ENCODE measurements at regions not wholly inside any gene's neighbourhood (a gene's known extent, or its start where the extent isn't known, plus 50 kb on each side); places are given as distances from the start of the nearest gene placed in this dataset.
"Not testable (repeated sequence)": the region's sequence is repeated elsewhere in the genome, so short reads cannot be mapped to it uniquely, and the experiment has no call there.

- Histone ChIP-seq H3K36me3 (ENCODE audit: control insufficient read depth, insufficient read depth, low read length) (no peaks in the 10 kb centered on the region), H3K27me3 (ENCODE audit: control insufficient read depth, insufficient read depth, low read length) (no peaks in the 10 kb centered on the region), H3K4me3 (ENCODE audit: low read depth, low read length) (no peak overlapping the region)
- DNase-seq (ENCODE audit: low read depth): peak; percentile 58
- no peak for FAIRE-seq
- TF ChIP-seq, protein P1, sequence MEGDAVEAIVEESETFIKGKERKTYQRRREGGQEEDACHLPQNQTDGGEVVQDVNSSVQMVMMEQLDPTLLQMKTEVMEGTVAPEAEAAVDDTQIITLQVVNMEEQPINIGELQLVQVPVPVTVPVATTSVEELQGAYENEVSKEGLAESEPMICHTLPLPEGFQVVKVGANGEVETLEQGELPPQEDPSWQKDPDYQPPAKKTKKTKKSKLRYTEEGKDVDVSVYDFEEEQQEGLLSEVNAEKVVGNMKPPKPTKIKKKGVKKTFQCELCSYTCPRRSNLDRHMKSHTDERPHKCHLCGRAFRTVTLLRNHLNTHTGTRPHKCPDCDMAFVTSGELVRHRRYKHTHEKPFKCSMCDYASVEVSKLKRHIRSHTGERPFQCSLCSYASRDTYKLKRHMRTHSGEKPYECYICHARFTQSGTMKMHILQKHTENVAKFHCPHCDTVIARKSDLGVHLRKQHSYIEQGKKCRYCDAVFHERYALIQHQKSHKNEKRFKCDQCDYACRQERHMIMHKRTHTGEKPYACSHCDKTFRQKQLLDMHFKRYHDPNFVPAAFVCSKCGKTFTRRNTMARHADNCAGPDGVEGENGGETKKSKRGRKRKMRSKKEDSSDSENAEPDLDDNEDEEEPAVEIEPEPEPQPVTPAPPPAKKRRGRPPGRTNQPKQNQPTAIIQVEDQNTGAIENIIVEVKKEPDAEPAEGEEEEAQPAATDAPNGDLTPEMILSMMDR (IDR thresholded peaks at IDR 0.05; ENCODE audit: insufficient read depth, low read length, severe bottlenecking): no peak
These were observed 100.7 kb downstream of the SLC16A1 start for GRCh38 chr1:112855152-112855828.

GRCh38 chr1:112854368-112854984 is 101.5 kb downstream of the SLC16A1 start:
- FAIRE-seq; DNase-seq (ENCODE audit: low read depth); H3K36me3 ChIP-seq (ENCODE audit: control insufficient read depth, insufficient read depth, low read length); H3K27me3 ChIP-seq (ENCODE audit: control insufficient read depth, insufficient read depth, low read length): not testable (repeated sequence)
- H3K4me3 ChIP-seq (ENCODE audit: low read depth, low read length): peak overlapping the region; percentile 16

DNA sequence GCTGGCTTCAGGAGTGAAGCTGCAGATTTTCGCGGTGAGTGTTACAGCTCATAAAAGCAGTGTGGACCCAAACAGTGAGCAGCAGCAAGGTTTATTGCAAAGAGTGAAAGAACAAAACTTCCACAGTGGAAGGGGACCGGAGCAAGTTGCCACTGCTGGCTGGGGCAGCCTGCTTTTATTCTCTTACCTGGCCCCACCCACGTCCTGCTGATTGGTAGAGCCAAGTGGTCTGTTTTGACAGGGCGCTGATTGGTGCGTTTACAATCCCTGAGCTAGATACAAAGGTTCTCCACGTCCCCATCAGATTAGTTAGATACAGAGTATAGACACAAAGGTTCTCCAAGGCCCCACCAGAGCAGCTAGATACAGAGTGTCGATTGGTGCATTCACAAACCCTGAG is 102.1 kb downstream of the SLC16A1 start:
- not testable (repeated sequence) for H3K27me3 ChIP-seq (ENCODE audit: control insufficient read depth, insufficient read depth, low read length); H3K36me3 ChIP-seq (ENCODE audit: control insufficient read depth, insufficient read depth, low read length); H3K4me3 ChIP-seq (ENCODE audit: low read depth, low read length); DNase-seq (ENCODE audit: low read depth); FAIRE-seq

DNA sequence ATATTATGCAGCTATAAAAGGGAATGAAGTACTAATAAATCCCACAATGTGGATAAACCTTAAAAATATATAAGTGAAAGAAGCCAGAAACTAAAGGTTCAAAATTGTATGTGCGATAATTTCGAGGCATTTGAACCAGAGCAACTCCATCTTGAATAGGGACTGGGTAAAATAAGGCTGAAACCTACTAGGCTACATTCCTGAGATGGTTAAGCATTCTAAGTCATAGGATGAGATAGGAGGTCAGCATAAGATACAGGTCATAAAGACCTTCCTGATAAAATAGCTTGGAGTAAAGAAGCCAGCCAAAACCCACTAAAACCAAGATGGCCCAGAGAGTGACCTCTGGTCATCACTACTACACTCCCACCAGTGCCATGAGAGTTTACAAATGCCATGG is 103.1 kb downstream of the SLC16A1 start:
- no peak for FAIRE-seq
- Histone ChIP-seq H3K36me3 (ENCODE audit: control insufficient read depth, insufficient read depth, low read length) (no peaks in the 10 kb centered on the region), H3K4me3 (ENCODE audit: low read depth, low read length) (no peak overlapping the region), H3K27me3 (ENCODE audit: control insufficient read depth, insufficient read depth, low read length) (no peaks in the 10 kb centered on the region)
- no peak for DNase-seq (ENCODE audit: low read depth)
- TF ChIP-seq, protein P1 (IDR thresholded peaks at IDR 0.05; ENCODE audit: insufficient read depth, low read length, severe bottlenecking): no peak

DNA sequence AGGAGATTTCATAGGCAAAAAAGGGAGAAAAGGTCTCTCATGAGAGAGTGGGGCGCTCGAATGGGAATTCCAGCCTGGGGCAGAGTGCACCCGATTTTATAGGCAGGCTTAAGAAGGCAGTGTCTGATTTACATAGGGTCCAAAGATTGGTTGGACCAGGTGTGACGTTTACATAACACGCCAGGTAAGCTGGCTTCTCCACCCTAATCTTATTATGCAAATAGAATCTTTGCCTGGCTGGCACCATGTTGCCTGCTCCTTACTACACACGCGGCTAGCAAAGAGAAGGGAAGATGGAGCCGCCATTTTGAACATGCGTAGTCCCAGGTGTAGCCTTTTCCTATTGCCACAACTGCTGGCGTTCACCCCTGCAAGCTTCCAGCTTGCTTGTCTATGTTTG is 103.7 kb downstream of the SLC16A1 start:
- DNase-seq (ENCODE audit: low read depth) (no peak), FAIRE-seq (no peak)
- Histone ChIP-seq H3K36me3 (ENCODE audit: control insufficient read depth, insufficient read depth, low read length) (no peaks in the 10 kb centered on the region), H3K27me3 (ENCODE audit: control insufficient read depth, insufficient read depth, low read length) (no peaks in the 10 kb centered on the region), H3K4me3 (ENCODE audit: low read depth, low read length) (no peak overlapping the region)
- TF ChIP-seq, protein P1 (IDR thresholded peaks at IDR 0.05; ENCODE audit: insufficient read depth, low read length, severe bottlenecking): no peak

DNA sequence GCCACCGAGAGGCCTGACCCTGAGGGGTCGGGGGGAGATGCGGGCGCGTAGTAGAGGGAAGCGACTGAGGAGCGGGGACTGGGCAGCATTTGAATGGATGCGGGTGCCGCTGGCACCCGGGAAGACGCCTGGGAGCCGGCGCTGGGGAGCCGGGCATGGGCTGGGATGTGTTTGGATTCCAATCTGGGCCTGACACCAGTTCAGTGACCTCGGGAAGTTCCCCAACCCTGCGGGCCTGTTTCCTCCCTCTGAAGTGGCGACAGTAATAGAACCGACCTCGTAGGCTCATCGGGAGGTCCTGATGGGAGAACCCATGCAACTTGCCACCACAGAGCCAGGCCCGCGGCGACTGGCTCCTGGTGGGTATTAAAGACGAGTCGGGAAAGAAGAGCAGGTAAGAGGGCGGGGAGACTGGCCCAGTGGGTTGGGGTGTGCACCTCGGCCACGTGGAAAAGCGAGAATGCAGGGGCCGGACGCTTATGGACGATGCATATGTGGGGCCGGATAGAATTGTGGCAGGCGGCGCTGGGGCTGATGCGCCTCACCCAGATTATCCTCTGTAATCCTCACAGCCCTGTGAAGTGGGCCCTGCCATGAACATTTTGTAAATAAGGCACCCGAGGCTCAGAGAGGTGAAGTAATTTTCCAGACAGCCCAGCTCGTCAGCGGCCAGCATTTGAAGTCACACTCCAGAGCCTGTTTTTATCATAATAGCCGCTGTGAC is 105.8 kb downstream of the SLC16A1 start:
- TF ChIP-seq, protein P1 (IDR thresholded peaks at IDR 0.05; ENCODE audit: insufficient read depth, low read length, severe bottlenecking): no peak
- FAIRE-seq (no peak), DNase-seq (ENCODE audit: low read depth) (no peak)

More for the DNA sequence above, 105.8 kb downstream of the SLC16A1 start:
- peak overlapping the region; percentile 49 for H3K4me3 ChIP-seq (ENCODE audit: low read depth, low read length)
- H3K36me3 ChIP-seq (ENCODE audit: control insufficient read depth, insufficient read depth, low read length): no peaks in the 10 kb centered on the region
- no peaks in the 10 kb centered on the region for H3K27me3 ChIP-seq (ENCODE audit: control insufficient read depth, insufficient read depth, low read length)

Measured in bronchial epithelial cell (primary cell).